Stimulated activated CD4-positive, alpha-beta T cell treated with anti-CD3 and anti-CD28 coated beads, TNF-alpha, amount 100 ng/mL, for 24 hours (primary cell): ENCODE measurements at regions not wholly inside any gene's neighbourhood (a gene's known extent, or its start where the extent isn't known, plus 50 kb on each side); places are given as distances from the start of the nearest gene placed in this dataset.

ENCODE experiments used
- DNase-seq, 3 experiments: peaks; one replicate each; pipeline ENCODE4 v3.0.0-alpha.2; 2020; ENCODE audit warnings: low read depth in 3 of 3

- DNase-seq, result no peak
Observed at GRCh38 chr5:2249026-2249425, 366.3 kb upstream of the IRX4 start.

- no peak for DNase-seq
Observed at GRCh38 chr5:2242539-2242938, 359.8 kb upstream of the IRX4 start.

- no peak for DNase-seq
Observed at GRCh38 chr5:2241842-2242241, 359.1 kb upstream of the IRX4 start.

GRCh38 chr5:2240118-2240904, 357.6 kb upstream of the IRX4 start:
- DNase-seq, result no peak

GRCh38 chr5:2239201-2239910, 356.6 kb upstream of the IRX4 start:
- no peak for DNase-seq

- no peak for DNase-seq
Observed at GRCh38 chr5:2238732-2239131, 356.0 kb upstream of the IRX4 start.

GRCh38 chr5:2227433-2227832, 344.7 kb upstream of the IRX4 start:
- no peak for DNase-seq

- no peak for DNase-seq
Observed at GRCh38 chr5:2224689-2225088, 342.0 kb upstream of the IRX4 start.

GRCh38 chr5:2223303-2223702, 340.6 kb upstream of the IRX4 start:
- DNase-seq, result no peak

GRCh38 chr5:2222246-2222992, 339.7 kb upstream of the IRX4 start:
- DNase-seq, result no peak

- no peak for DNase-seq
Observed at GRCh38 chr5:2221450-2221849, 338.7 kb upstream of the IRX4 start.

GRCh38 chr5:2220741-2221140, 338.0 kb upstream of the IRX4 start:
- DNase-seq, result no peak

- no peak for DNase-seq
Observed at GRCh38 chr5:2219149-2219776, 336.5 kb upstream of the IRX4 start.

- DNase-seq, result no peak
Observed at GRCh38 chr5:2217219-2217618, 334.5 kb upstream of the IRX4 start.

GRCh38 chr5:2214910-2215590, 332.3 kb upstream of the IRX4 start:
- no peak for DNase-seq

- DNase-seq, result no peak
Observed at GRCh38 chr5:2213121-2213730, 330.5 kb upstream of the IRX4 start.

GRCh38 chr5:2212481-2212880, 329.8 kb upstream of the IRX4 start:
- no peak for DNase-seq

- DNase-seq, result no peak
Observed at GRCh38 chr5:2208239-2208544, 325.5 kb upstream of the IRX4 start.

GRCh38 chr5:2207416-2208238, 324.9 kb upstream of the IRX4 start:
- no peak for DNase-seq

- DNase-seq, result no peak
Observed at GRCh38 chr5:2207109-2207399, 324.3 kb upstream of the IRX4 start.
